ENCODE measurements at regions not wholly inside any gene's neighbourhood (a gene's known extent, or its start where the extent isn't known, plus 50 kb on each side); places are given as distances from the start of the nearest gene placed in this dataset.

- TF ChIP-seq, protein P1, sequence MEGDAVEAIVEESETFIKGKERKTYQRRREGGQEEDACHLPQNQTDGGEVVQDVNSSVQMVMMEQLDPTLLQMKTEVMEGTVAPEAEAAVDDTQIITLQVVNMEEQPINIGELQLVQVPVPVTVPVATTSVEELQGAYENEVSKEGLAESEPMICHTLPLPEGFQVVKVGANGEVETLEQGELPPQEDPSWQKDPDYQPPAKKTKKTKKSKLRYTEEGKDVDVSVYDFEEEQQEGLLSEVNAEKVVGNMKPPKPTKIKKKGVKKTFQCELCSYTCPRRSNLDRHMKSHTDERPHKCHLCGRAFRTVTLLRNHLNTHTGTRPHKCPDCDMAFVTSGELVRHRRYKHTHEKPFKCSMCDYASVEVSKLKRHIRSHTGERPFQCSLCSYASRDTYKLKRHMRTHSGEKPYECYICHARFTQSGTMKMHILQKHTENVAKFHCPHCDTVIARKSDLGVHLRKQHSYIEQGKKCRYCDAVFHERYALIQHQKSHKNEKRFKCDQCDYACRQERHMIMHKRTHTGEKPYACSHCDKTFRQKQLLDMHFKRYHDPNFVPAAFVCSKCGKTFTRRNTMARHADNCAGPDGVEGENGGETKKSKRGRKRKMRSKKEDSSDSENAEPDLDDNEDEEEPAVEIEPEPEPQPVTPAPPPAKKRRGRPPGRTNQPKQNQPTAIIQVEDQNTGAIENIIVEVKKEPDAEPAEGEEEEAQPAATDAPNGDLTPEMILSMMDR (IDR thresholded peaks at IDR 0.05) = no peak
- no peak for ATAC-seq
These were observed 87.0 kb upstream of the TRPC3 start for GRCh38 chr4:122038896-122039295.

GRCh38 chr4:122034619-122035018 lies 82.8 kb upstream of the TRPC3 start:
- Histone ChIP-seq H3K4me3 (no peak overlapping the region), H3K27ac (no peak overlapping the region), H3K36me3 (no peaks in the 10 kb centered on the region), H3K9me3 (no peaks in the 10 kb centered on the region), H3K4me1 (no peaks in the 10 kb centered on the region), H3K27me3 (ENCODE audit: low read depth) (no peaks in the 10 kb centered on the region)
- intact Hi-C loops (cut with DNase I) = no loop called here
- TF ChIP-seq, protein P1 (IDR thresholded peaks at IDR 0.05) = no peak
- DNase-seq (no peak), ATAC-seq (no peak)

More at GRCh38 chr4:122038896-122039295, 87.0 kb upstream of the TRPC3 start:
- H3K4me1 ChIP-seq = no peaks in the 10 kb centered on the region
- H3K9me3 ChIP-seq = no peaks in the 10 kb centered on the region
- intact Hi-C loops (cut with DNase I) = no loop called here
- no peak overlapping the region for H3K4me3 ChIP-seq
- H3K36me3 ChIP-seq = no peaks in the 10 kb centered on the region
- no peak for DNase-seq
- no peak overlapping the region for H3K27ac ChIP-seq
- no peaks in the 10 kb centered on the region for H3K27me3 ChIP-seq (ENCODE audit: low read depth)

DNA sequence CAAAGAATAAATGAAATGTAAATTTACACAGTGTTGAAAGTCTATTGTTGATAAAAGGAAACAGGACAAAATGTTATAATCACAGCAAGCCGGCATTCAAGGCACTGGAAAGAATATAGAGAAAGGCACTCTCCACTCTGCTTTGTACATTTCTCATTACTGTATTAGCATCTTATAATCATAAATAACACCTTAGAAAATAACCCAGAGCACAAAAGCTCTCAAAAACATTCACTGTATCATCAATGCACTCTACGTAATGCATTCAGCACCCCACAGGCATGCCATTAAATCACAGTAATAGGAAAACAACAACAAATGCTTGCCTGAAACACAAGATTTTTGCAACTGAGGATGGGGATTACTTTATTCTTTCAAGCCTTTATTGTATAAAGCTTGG lies 75.3 kb upstream of the TRPC3 start:
- ATAC-seq = no peak
- intact Hi-C loops (cut with DNase I) = no loop called here
- TF ChIP-seq, protein P1 (IDR thresholded peaks at IDR 0.05) = no peak
- no peaks in the 10 kb centered on the region for H3K9me3 ChIP-seq
- DNase-seq = no peak
- no peaks in the 10 kb centered on the region for H3K27me3 ChIP-seq (ENCODE audit: low read depth)
- no peaks in the 10 kb centered on the region for H3K36me3 ChIP-seq
- H3K4me3 ChIP-seq = no peak overlapping the region
- H3K4me1 ChIP-seq = no peaks in the 10 kb centered on the region
- no peak overlapping the region for H3K27ac ChIP-seq

- intact Hi-C loops (cut with DNase I) = no loop called here
- TF ChIP-seq, protein P1 (IDR thresholded peaks at IDR 0.05) = no peak
- no peak for DNase-seq
- no peak for ATAC-seq
- Histone ChIP-seq H3K27me3 (ENCODE audit: low read depth) (no peaks in the 10 kb centered on the region), H3K36me3 (no peaks in the 10 kb centered on the region), H3K4me3 (no peak overlapping the region), H3K9me3 (no peaks in the 10 kb centered on the region), H3K27ac (no peak overlapping the region), H3K4me1 (no peaks in the 10 kb centered on the region)
These were observed 65.4 kb upstream of the TRPC3 start for GRCh38 chr4:122017296-122017695.

GRCh38 chr4:122015203-122015602 lies 63.3 kb upstream of the TRPC3 start:
- TF ChIP-seq, protein P1 (IDR thresholded peaks at IDR 0.05) = no peak
- no peaks in the 10 kb centered on the region for H3K9me3 ChIP-seq
- intact Hi-C loops (cut with DNase I) = no loop called here
- ATAC-seq = no peak
- H3K27ac ChIP-seq = no peak overlapping the region
- no peaks in the 10 kb centered on the region for H3K36me3 ChIP-seq
- no peak overlapping the region for H3K4me3 ChIP-seq
- no peaks in the 10 kb centered on the region for H3K4me1 ChIP-seq
- no peak for DNase-seq
- no peaks in the 10 kb centered on the region for H3K27me3 ChIP-seq (ENCODE audit: low read depth)

- ATAC-seq (no peak), DNase-seq (no peak)
- Histone ChIP-seq H3K4me3 (no peak overlapping the region), H3K27ac (no peak overlapping the region), H3K4me1 (no peaks in the 10 kb centered on the region), H3K27me3 (ENCODE audit: low read depth) (no peaks in the 10 kb centered on the region), H3K9me3 (no peaks in the 10 kb centered on the region), H3K36me3 (no peaks in the 10 kb centered on the region)
- intact Hi-C loops (cut with DNase I) = no loop called here
- TF ChIP-seq, protein P1 (IDR thresholded peaks at IDR 0.05) = no peak
These were observed 60.9 kb upstream of the TRPC3 start for GRCh38 chr4:122012735-122013134.
